HG03066 (cell line): ENCODE measurements at regions not wholly inside any gene's neighbourhood (a gene's known extent, or its start where the extent isn't known, plus 50 kb on each side); places are given as distances from the start of the nearest gene placed in this dataset.

Experiments used
- ATAC-seq: cut with Tn5 transposase; IDR thresholded peaks from one replicate; pipeline ENCODE4 v1.9.1; 2021; ENCODE audit warnings: low read depth; ENCODE audit not compliant: unreplicated experiment

DNA sequence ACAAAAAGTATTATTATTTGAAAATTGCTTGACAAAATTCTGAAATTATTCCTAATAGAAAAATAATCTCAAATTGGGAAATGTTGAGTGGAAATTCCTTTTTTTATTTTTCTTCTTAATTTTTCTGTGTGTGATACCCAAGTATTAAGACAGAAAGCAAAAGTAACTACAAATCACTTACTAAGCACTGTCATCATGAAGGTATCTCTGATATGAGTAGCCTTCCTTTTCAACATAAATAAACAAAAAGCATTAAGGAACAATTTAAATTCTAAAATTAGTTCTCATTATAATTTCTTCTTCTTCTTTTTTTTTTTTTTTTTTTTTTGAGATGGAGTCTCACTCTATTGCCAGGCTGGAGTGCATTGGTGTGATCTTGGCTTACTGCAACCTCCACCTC, 174.2 kb upstream of the RBMS1 start:
- no peak for ATAC-seq

DNA sequence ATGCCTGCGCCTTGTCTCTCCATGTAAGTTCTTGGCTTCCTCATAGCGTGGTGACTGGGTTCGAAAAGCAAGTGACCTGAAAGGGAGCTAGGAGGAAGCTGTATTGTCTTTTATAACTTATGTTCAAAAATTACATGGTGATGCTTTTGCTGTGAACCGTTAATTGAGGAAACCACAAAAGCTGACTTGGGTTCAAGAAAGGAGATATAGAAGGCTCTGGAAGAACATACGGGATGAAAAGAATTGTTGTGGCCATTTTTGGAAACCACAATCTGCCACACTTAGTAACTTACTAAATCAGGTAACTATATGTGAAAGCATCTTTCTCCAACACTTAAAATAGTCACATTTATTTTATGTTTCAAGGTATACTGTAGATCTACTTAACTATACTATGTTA, 177.0 kb upstream of the RBMS1 start:
- ATAC-seq: no peak

DNA sequence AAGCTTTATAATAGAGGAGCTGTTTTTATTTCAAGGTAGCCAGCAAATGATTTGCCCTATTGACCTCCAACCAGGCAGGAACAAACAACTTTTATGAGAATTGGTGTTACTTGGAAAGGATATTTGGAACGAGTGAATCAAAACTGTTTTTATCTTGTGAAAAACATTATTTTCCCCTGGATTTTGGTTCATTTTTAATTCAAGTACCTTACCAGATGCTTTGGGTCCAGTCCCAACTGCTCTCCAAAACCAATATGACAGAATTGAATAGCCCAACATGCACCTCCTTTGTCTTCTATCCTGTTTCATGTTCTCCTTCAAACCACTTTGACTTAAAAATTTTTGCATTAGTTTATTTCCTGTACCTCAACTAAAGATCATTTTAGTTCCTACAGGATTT, 178.6 kb upstream of the RBMS1 start:
- no peak for ATAC-seq

DNA sequence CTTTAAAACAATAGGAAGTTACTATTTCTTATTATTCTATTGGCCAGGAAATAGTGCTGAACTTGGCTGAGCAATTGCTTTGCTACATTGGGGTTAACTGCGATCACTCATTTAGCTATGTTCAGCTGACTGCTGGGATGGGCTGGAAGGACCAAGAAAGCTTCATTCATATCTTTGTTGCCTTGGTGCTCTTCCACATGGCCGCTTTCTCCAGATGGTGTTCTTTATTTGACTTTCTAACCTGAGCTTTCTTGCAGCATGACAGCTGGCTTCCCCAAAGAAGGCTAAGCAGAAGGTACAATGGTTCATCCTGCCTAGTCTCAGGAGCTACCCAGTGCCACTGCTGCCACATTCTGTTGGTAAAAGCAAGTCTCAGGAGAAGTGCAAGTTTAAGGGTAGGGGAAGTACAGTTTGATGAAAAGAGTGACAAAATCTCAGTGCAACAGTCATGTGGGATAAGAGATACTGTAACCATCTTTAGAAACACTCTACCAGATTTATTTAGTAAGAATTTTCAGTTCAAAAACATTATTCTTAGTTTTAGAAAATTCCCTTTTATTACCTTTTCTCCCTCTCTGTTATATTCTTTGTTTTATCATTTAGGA, 180.6 kb upstream of the RBMS1 start:
- ATAC-seq: no peak

DNA sequence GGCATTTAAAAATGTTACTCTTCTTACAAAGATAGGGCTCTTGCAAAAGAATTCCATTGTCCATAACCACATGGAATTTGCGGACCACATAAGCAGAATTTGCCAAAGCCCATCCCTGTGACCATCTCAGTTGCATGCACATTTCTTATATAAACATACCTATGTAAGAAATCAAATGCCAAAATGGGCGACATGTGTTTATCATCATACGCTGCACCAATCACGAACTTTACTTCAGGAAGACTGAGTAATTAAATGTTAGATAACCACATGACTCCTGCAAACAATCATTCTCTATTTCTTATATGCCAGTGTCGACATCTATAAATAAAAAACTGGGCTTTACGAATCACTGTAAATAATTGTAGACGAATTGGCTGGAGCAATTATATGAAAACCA, 186.1 kb upstream of the RBMS1 start:
- no peak for ATAC-seq

DNA sequence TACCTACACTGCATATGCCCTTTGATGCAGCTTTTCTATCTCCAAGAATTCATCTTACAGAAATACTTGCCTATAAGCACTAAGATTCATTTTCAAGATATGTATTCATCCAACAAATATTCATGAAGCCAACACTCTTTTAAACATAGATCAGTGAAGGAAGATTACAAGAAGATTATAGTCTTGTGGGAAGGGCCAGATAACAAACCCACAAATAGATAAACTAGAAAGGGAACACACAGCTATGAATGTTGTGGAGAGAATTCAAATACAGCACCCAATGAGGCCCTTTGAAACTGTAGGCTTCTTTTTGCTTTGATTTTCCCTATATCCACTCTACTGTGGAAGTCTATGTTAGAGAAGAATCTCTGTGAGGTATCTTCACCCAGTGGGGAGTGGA, 186.7 kb upstream of the RBMS1 start:
- ATAC-seq: no peak

DNA sequence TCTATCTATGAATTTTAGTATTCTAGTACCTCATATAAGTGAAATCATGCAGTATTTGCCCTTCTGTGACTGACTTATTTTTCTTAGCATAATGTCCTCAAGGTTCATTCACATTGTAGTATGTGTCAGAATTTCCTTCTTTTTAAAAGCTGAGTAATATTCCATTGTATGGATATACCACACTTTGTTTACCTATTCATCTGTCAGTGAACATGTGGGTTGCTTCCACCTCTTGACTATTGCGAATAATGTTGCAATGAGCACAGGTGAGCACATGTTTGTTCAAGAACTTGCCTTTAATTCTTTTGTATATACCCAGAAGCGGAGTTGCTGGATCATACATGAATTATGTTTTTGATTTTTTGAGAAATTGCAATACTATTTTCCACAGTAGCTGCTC, 187.4 kb upstream of the RBMS1 start:
- no peak for ATAC-seq

DNA sequence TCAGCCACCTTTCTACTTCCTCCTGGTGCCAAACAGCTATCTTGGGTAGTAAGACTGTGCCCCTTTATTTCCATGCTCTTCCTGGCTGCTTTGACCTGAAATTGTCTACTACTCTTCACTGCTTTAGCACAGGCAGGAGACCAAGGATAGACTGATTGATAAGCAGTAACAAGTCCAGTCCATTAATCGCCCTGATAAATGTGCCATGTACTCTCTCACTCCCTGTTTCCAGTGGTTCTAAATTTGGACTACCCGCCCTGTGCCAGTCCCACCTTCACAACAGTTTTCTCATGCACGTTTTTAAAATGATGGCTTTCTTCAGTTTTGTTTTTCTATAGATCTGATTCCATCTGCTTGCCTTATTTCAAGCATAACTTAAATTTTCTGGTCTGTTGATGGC, 189.6 kb upstream of the RBMS1 start:
- ATAC-seq: no peak

DNA sequence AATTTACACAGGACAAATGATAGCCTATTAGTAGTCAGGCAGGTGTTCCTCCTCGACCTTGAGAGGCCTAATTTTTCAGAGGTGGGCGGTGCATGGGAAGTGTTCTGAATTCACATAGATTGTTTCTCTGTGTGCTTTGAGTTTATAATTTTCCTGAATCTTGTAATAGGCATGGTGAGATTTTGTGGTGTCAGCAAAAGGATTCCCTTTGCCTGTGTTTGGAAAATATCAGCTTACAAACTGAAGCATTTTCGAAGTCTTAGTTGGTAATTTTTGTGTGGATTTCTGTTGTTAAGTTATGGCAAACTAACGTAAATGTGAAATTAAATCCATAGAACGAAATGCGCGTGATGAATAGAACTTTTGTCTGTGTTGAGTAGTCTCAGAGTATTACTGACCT, 194.0 kb upstream of the RBMS1 start:
- no peak for ATAC-seq

DNA sequence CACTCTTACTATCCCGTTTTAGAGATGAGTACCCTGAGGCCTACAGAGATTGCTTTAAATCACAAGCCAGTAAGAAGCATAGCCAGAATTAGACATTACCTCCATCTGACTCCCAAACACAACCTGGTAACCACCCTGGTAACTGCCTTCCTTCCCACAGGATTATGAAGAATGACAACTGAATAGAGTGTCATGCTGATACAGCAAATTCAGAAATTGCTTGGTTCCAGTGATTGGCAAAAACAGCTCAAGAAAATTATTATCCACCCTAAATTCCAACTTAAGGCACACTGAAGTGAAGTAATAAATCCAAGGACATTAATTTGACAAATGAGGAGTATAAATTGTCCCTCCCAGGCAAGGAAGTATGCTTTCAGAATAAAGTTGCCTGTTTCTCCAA, 195.8 kb upstream of the RBMS1 start:
- no peak for ATAC-seq

DNA sequence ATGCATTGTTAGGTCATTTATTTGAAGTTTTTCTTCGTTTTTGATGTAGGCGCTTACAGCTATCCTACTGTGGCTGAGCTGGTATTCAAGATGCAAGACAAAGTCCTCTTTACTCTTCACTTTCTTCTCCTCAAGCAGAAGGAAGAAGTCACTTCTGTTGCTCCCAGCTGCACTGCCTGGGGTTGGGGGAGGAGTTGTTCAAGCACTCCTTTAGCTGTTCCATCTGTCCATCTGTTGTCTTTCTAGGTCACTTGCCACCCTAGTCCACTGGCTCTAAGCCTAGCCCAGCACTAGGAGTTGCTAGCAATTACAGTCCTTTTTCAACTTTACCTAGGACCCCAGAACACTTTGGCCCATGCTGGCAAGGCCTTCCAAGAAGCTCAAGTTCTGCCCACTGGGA, 200.6 kb upstream of the RBMS1 start:
- no peak for ATAC-seq

DNA sequence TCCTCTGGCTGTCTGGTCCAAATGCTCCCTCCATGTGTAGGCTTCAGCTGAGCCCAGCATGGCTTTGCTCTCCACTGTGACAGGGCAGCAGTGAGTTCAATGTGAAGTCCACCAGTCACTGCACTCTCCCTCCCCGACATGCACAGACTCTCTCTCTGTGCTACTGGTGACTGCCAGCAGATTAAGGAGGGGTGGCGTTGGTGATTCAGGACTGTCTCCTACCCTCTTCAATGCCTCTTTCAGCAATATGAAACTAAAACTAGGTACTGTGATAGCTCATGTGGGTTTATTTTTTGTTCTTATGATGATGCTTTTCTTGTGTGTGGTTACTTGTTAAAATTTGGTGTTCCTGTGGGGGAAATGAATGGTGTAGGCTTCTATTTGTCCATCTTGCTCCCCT, 201.0 kb upstream of the RBMS1 start:
- ATAC-seq: no peak

DNA sequence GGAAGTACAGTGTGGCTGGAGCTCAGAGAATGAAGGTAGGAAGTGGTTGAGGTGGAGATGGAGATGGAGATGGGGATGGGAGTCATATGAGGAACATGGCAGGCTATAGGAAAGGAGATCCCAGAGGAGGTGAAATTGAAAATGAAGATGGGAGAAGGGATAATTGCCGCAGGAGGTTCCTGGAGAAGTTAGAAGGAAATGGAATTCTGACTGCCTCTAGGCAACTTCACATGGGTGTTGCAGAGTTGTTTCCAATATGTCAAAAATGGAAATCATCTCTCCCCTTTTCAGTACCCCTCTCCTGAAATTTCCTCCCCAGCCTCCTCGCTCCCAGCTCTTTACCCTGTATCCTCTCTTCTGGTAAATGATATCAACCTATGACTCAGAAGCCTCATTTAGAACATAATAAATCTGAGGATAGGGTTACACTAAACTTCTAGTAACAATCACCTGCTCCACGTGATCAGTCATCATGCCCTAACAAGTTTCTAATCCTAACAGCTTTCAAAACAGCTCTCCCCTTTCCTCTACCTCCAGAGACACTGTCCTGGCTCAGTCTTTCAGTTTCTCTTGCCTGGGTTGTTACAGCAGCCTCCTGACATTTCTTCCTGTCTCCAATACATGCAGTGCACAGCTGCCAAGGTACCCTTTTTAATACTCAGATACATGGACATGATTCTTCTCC, 201.9 kb upstream of the RBMS1 start:
- no peak for ATAC-seq

DNA sequence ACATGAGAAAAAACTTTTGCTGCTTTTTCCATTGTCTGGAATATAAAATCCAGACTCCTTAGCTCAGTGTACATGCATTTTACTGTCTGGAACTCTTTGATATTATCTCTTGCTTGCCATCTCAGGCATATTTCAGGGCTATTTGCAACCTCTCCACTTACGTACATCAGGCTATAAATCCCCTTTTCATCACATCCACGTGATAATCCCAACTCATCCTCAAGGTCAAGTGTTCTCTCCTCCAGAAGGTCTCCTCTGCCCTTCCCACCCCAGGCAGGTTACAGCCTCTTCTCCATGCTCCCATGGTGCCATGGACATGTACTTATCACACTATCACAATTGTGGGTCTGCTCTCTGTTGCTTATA, 202.5 kb upstream of the RBMS1 start:
- ATAC-seq: no peak

DNA sequence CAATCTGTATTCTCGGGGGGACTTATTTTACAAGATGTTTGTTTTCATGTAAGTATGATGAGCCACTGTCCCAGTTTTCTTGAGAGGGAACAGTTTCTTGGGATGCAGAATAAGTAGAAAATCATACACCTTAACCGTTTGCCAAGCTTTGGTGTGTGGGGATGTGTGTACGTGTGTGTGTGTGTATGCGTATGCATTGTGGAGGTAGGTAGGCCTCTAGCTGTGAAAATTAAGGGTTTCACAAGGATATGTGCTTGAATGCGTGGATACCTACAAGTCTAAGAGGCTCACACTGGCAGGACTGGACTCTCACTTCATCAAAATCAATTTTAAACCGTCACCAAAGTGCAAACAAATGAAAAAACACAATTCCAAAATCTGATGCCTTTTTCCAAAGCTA, 204.2 kb upstream of the RBMS1 start:
- ATAC-seq: no peak

DNA sequence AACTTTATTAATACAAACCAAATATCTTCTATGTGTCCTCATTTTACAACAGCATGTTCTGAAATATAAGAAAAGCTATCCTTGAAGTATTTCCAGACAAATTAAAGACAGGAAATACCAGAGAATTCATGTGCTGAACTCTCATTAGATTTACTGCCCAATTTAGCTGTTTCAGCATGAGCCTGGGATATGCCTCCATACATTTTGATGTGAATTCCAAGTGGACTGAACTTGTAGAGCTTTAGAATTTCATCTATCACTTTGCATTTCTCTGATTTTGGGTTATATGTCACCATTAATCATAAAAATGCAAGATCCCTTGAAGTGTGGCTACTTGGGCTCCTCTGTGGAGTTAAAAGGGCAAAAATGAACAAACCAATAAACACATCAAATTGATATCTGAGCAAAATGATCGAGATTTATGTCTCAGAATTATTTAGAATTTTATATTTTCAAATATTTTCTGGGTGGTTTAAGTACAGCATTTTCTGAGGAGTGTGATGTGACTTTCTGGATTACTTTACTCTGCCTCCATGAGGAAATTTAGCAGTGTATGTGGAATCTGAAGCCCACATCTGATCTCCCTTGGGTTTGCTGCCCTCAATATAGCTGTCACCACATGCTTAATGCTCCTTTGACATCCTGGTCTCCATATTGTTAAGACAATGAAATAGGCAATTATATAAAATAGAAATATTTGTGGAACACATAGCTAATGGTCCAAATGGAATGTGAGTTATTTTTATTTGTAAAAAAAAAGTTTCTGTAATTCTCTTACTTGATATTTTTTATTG, 206.6 kb upstream of the RBMS1 start:
- no peak for ATAC-seq

DNA sequence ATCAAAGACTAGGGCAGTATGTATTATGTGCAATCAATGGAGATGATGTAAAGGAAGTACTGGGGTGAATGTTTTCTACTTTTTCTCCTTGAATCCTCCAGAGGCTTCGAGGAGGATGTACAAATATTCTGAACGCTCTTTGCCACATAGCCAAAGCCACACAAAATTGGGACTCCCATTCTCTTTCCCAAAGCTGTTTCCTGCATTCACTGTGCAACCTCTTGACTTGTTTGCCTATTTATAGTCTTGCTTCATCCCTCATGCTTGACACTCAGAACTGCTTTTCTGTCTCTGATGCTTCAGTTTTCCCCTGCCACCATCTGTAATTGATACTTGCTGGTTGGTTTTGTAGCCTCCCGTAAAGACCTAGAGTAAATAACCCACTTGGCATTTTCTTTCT, 208.2 kb upstream of the RBMS1 start:
- ATAC-seq: no peak

DNA sequence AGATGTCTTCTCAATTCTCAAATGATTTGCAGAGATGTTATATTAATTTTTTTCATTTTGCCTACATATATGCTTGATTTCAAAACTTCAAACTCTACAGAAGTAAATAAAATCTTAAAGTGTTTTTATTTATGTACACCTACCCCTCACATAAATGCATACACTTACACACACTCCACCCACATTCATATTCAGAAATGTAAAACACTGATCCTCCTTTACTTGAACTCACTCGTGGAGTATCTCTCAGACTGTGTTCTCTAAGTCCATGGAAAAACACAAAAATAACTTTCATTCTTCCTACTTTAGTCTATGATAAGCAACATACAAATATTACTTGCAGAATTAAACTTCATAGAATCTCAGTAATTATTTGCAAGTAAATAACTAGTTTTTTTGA, 209.1 kb upstream of the RBMS1 start:
- ATAC-seq: no peak

DNA sequence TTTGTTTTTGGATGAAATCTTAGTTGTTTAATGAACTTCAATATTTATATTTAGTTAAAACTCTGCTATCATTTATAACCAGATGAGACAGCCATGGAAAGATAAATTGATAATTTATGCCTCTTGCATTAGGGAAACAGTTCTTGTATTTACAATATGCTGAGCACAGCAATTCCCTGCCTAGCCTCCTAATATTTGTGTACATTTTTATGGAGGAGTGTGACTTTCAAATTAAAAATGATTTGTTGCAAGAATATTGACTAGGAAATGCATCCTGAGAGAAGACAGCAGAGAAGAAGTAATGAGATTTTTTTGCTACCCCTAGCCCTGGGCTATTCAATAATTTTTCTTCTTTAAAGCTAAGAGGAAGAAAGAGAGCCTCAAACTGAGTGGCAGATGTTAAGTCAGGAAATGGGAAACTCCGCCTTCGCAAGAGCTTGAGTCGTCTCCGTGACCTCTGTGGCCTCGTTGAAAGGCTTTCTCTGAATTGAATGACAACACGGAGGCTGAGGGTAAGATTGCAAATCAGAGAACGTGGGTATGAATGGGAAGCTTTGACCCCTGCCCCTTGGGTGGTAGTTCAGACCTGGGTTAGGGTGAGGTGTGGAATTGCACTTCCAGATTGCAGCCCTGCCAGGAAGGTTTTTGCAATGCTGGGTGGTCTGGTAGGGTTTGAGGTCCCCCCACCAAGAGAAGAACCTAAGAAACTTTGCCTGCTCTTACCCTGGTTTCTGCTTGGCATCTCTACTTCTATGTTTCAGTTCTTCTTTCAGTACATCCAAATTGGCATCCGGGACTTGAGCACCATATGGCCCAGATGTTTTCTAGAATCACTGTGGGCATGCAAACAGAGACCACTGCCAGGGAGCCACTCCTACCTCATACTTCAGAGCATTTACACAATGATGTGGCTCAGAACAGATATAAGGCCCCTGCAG, 210.3 kb upstream of the RBMS1 start:
- ATAC-seq: peak; percentile 88

DNA sequence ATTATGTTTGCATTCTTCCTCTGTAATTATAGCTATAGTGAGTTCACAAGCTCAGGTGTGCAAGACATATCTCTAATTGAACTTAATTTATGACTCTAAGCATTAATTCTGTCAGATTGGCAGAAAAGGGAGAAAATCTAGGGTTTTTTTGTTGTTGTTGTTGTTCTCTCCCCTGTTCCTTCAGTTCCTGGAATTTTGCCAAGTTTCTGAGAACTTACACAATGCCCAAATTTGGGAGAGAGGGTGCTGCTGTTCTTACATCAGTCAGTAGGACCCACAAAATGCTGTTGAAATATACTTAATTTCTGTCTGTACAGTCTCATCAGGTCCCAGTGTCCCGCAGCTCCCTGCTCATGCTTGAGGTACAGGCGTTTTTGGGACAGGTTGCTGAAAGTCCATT, 221.8 kb upstream of the RBMS1 start:
- ATAC-seq: no peak

DNA sequence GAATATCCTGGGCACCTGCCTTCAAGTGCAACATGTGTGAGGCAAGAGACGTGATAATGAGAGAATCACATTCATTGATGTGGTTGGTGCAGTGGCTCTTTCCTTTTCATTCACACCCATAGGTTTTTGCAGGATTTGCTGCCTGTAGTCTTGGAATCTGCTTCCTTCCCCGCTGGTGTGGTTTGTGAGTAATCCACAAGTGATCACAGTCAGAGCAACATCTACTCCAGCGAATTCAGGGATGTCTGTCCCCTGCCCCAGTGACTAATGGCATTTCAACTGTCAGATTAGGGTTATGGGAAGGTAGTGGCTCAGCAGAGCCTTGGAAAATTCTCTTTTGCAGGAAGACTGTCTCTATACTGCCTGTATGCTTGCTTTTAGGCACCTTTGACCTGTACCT, 225.5 kb upstream of the RBMS1 start:
- no peak for ATAC-seq
